Kidney epithelial cell (primary cell): ENCODE measurements at regions not wholly inside any gene's neighbourhood (a gene's known extent, or its start where the extent isn't known, plus 50 kb on each side); places are given as distances from the start of the nearest gene placed in this dataset.

Source experiments
- DNase-seq: peaks from one replicate; pipeline ENCODE4 v3.0.0-alpha.2; 2010; ENCODE audit warnings: low read depth
- H3K27me3 ChIP-seq: 2 replicates; pipeline ENCODE4 v1.6.0; 2011; ENCODE audit warnings: low read length; ENCODE audit not compliant: control insufficient read depth, insufficient read depth
- H3K36me3 ChIP-seq: 2 replicates; pipeline ENCODE4 v1.5.1; 2011; ENCODE audit warnings: low read length; ENCODE audit not compliant: control insufficient read depth, insufficient read depth
- H3K4me3 ChIP-seq: 2 replicates; pipeline ENCODE4 v1.5.1; 2011; ENCODE audit warnings: low read depth, mild to moderate bottlenecking, control low read depth, low read length
- CTCF ChIP-seq: IDR thresholded peaks from 2 replicates; pipeline ENCODE4 v1.5.1; 2011; ENCODE audit warnings: mild to moderate bottlenecking, moderate library complexity, low read length, control low read depth, inconsistent platforms; ENCODE audit not compliant: insufficient read depth, poor library complexity, severe bottlenecking

GRCh38 chr13:66137384-66137783 lies 1092.8 kb downstream of the PCDH9 start:
- no peak for TF ChIP-seq CTCF
- no peak overlapping the region for H3K4me3 ChIP-seq
- H3K27me3 ChIP-seq = no peaks in the 10 kb centered on the region
- H3K36me3 ChIP-seq = no peaks in the 10 kb centered on the region
- no peak for DNase-seq

- Histone ChIP-seq H3K27me3 (no peaks in the 10 kb centered on the region), H3K4me3 (no peak overlapping the region), H3K36me3 (no peaks in the 10 kb centered on the region)
- no peak for DNase-seq
- no peak for TF ChIP-seq CTCF
Observed at GRCh38 chr13:66128692-66129269, 1101.4 kb downstream of the PCDH9 start.

- Histone ChIP-seq H3K27me3 (no peaks in the 10 kb centered on the region), H3K36me3 (no peaks in the 10 kb centered on the region), H3K4me3 (no peak overlapping the region)
- DNase-seq = no peak
- TF ChIP-seq CTCF = no peak
Observed at GRCh38 chr13:66128201-66128600, 1101.9 kb downstream of the PCDH9 start.

GRCh38 chr13:66117563-66117962 lies 1112.6 kb downstream of the PCDH9 start:
- TF ChIP-seq CTCF = no peak
- Histone ChIP-seq H3K27me3 (no peaks in the 10 kb centered on the region), H3K4me3 (no peak overlapping the region), H3K36me3 (no peaks in the 10 kb centered on the region)
- no peak for DNase-seq

- no peaks in the 10 kb centered on the region for H3K27me3 ChIP-seq
- no peak for DNase-seq
- TF ChIP-seq CTCF = no peak
- no peak overlapping the region for H3K4me3 ChIP-seq
- no peaks in the 10 kb centered on the region for H3K36me3 ChIP-seq
Observed at GRCh38 chr13:66113882-66114526, 1116.1 kb downstream of the PCDH9 start.

GRCh38 chr13:66111628-66112027 lies 1118.5 kb downstream of the PCDH9 start:
- TF ChIP-seq CTCF = no peak
- no peaks in the 10 kb centered on the region for H3K27me3 ChIP-seq
- H3K4me3 ChIP-seq = no peak overlapping the region
- H3K36me3 ChIP-seq = no peaks in the 10 kb centered on the region
- no peak for DNase-seq
